Activated CD4-positive, alpha-beta T cell treated with anti-CD3 and anti-CD28 coated beads for 1 hour (primary cell): ENCODE measurements at regions not wholly inside any gene's neighbourhood (a gene's known extent, or its start where the extent isn't known, plus 50 kb on each side); places are given as distances from the start of the nearest gene placed in this dataset.
"Not testable (repeated sequence)": the region's sequence is repeated elsewhere in the genome, so short reads cannot be mapped to it uniquely, and the experiment has no call there.

ENCODE experiments used
- DNase-seq: peaks from one replicate; pipeline ENCODE4 v3.0.0-alpha.2; 2020

DNA sequence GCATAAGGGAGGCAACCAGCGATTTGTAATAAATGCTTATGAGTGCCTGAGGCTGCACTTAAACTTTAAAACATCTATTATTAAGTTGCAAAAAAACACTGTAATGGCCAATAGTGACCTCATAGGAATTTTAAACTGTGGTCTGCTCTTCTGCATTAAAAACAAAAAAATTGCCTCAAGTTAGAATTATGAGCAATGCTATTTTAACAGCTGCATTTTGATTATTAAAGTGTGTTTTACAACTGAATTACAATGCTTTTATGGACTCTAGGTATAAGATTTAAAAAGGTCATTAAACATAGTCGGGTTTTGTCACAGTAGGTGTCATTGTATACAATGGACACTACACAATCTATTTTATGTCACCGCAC lies 528.7 kb upstream of the FANCL start:
- DNase-seq: no peak

DNA sequence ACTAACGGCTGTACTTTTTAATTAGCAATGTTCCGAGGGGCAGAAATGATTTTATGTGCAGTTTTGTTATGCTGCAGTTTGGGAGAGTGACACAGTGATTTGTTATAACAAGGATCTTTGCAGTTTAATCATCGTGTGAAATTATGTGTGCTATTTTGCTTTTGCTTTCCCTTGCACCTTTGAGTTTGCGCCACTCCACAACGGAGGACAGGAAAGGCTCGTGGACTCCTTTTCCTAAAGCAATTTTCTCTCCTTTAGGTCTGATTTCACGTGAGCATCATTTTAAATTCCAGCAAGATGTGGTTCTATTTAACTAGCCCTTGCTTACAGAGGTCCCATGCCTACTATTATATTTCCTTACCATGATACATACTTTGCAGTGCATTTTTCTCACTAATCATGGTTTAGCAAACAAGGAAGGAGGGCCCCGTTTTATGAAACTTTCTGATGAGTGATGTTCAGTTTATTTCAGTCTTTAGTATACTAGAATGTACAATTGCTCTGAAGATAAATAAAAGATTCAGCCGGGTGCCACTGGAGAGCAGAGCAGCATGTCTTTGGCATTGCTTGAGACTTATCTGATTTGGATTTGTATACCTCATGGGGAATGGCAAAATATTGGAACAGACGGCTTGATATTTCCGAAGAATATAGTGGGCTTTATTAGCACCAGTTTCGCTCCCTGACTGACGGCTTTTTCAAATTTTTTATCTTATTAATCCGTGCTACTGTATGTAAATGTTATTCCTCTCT lies 528.2 kb upstream of the FANCL start:
- DNase-seq: no peak

DNA sequence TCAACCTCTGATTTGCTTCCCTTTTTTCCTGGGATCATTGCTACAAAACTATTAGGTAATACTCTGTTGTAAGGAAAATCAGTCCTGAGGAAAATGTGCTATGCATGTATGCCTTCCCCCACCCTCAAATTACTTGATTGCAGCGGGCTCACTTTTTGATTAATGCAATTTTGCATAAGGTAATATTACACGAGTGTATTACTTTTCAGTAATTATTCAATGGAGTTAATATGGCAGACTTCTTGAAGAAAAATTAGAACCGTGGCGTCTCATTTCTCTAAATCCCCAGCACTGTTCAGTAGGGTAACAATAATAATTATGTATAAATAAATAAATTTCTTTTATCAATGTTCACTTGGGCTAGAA lies 527.6 kb upstream of the FANCL start:
- DNase-seq: no peak

DNA sequence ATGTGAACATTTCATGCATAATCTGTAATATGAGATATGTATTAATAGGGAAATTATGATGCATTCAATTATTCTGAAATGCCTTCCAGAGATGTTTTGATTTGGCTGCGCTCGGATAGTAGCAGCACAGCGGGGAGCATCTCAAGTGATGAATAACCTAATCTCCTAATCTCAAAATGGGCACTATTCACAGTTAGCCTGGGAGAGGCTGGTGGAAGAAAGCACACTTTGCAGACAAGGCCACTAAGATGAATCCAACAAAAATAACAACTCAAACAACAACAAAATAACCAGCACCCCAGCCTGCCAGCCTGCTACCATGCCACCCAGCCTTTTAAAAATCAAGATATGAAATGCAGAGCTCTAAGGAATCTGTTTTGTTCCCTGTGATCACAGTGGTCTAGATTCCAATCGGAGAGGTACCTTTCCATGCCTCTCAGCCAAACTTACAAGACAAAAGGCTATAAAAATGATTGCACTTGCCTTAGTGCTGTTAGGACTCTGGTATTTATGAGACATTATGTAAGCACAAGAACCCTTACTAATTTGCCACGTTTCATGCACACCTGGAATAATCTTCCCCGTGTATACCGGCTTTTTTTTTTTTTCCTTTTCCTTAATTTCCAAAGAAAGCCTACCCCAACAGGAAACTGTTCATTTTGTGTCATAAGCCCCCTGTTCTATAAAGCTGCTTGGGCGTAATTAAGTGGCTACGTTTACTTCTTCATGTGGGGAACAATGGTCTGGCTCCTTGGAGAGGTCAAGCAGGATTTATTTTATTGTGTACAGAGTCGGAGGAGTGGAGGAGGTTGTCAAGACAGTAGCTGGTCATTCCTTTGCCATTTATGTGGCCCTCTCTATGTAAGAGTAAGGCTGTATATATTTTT lies 526.9 kb upstream of the FANCL start:
- DNase-seq: no peak

DNA sequence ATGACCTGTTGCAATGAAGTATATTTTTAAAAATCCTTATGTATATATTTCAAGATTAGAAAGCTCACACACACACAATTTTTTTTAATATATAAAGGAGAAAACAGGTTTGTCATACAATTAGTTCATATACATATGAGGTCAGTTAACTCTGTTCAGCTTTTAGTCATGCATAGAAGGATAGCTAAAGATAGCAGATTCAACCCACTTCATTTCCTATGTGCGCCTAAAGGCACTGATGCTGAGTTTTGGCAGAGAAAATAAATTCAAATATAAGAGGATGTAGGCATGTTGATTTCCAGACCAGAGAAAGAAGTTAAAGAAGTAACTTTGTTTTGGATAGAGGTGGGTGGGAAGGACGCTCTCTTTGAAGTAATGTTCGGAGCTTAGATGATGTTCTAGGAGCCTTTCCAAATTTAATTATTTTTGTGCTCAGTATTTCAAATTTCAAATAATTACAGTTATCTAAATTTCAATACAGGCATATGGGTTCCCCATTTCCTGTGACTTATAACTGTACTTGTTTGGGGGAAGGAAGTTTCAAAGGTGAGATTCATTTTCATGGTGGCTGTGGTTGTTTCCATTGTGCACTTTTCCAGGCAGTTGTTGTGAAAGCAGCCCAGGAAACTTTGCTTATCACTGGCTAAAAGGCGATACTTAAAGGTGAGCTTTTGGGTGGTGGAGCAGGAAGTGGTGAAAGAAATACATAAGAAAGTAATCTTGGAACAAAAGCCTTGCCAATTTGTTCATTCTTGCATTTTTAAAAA lies 523.4 kb upstream of the FANCL start:
- DNase-seq: no peak

DNA sequence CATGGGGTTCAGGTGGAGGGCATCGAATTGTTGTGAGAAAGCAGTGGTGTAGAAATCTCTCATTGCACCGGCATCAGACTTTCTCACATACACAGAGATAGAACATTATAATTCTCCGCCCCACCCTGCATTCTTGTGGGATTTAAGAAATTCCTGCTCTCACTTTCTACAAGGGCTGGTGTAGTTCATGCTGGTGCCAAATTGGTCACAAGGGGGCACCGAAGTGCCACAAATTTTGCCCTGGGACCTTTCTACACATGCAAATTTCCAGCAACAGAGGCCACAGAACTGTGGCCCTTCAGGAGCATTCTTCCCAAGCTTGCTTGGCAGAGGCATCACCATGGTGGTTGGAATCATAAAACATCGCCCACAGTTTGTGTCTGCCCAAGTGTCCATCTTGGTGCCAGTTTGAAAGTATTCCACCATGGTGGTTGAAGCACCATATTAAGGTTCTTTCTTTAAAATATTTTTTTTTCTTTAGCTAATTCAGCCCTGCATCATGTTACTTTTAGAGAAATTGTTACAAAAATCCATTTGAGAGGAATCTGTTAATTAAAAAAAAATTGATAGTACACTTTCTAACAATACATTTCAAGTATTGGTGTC lies 521.2 kb upstream of the FANCL start:
- no peak for DNase-seq

DNA sequence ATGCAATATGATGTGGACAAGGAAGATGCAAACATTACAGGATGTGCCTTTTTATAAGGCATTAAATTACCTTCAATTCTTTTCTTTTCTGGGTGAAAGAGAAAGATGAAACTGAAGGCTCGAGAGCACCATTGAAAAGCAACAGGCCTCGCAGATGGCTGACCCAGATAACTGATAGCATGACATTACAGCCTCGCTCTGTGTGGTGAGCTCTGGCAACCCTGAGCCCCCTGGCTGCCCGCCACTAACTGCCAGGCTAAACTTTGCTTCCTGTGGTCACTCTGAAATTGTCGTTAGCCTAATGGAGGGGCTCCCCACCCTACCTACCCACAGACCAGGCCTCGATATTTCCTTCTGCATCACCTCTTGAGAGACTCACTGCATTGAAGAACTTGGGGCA lies 516.8 kb upstream of the FANCL start:
- DNase-seq: no peak

DNA sequence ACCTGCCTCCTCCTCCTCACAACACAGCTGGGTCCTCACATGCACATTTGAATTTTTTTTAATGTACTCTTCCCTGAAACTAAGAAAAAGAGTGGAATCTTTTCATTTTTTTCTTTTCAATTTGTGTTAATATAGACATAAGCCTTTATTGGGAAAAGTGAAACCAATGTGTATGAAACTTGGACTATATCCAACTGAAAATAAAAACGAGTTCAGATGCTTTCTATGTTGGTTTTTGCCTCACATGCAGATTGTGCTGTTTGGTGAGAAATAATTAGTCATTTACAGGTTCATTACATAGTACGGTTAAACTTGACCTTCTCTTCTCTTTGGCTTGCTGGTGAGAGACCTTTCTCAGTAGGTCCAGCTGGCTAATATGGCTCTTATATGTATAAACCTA lies 515.2 kb upstream of the FANCL start:
- no peak for DNase-seq

DNA sequence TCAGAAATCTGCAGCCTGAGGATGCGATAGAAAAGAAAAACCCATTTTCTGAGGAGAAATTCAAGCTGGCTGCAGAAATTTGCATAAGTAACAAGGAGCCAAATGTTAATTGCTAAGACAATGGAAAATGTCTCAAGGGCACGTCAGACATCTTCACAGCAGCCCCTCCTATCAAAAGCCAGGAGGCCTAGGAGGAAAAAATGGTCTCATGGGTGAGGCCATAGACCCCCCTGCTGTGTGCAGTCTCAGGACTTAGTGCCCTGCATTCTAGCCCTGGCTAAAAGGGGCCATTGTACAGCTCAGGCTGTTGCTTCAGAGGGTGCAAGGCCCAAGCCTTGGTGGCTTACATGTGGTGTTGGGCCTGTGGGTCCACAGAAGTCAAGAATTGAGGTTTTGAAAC lies 511.4 kb upstream of the FANCL start:
- not testable (repeated sequence) for DNase-seq

DNA sequence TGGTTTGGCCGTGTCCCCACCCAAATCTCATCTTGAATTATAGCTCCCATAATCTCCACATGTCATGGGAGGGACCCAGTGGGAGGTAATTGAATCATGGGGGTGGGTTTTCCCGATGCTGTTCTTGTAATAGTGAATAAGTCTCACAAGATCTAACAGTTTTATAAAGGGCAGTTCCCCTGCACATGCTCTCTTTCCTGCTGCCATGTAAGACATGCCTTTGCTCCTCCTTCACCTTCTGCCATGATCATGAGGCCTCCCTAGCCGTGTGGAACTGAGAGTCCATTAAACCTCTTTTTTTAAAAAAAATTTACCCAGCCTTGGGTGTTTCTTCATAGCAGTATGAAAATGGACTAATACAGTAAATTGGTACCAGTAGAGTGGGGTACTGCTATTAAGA lies 510.6 kb upstream of the FANCL start:
- not testable (repeated sequence) for DNase-seq

DNA sequence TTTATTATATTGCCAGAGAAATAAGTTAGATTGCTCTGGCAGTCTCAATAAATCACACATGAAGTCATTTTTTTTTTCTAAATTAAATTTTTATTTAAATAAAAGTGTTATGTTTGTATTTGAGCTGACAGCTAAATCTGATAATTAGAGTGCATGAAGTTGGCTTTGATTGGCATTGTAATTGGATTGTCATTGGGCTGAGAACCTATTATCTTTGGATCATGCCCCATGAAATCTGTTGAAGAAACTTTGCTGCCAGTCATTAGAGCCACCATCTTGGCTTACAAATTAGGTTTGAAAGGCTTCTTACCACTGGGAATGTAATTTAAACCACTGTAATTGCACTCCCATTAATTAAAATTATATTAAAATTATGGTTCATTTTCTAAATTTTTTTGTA lies 507.9 kb upstream of the FANCL start:
- DNase-seq: no peak

DNA sequence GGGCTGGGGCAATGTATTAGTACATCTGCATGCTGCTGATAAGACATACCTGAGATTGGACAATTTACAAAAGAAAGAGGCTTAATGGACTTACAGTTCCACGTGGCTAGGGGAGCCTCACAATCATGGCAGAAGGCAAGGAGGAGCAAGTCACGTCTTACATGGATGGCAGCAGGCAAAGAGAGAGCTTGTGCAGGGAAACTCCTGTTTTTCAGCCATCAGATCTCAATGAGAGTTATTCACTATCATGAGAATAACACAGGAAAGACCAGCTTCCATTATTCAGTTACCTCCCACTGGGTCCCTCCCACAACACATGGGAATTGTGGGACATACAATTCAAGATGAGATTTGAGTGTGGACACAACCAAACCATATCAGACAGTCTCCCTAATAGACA lies 504.2 kb upstream of the FANCL start:
- DNase-seq: not testable (repeated sequence)

DNA sequence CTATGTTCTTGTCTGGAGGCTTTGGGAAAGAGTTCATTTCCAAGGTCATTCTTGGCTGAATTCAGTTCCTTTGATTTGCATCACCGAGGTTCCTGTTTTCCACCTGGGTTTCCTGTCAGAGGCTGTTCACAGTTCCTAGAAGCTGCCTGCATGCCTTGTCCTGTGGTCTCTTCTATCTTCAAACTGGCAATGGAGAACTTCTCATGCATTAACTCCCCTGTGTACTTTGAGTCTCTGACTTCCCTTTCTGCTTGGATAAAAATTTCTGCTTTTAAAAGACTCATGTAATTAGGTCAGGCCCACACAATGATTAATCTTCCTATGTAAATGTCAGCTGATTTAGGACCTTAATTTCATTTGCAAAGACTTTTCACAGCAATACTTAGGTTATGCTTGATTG lies 499.3 kb upstream of the FANCL start:
- DNase-seq: no peak

DNA sequence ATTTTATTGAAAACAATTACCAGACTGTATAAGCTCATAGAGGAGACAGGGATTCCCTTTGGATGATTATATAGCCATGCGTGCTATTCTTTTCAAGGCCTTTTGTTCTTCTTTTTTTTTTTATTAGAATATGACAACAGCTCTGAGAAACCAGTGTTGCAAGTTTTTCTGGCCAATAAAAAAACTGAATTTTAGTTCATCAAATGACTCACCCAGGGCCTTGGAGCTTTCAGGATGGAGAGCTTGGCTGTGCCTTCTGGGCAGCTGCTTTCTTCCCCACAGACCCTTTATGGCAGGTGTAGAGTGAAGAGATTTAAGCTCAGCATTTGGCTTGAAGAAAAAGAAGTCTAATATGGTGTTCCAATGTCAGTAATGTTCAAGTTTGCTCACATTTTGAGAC lies 497.9 kb upstream of the FANCL start:
- no peak for DNase-seq

DNA sequence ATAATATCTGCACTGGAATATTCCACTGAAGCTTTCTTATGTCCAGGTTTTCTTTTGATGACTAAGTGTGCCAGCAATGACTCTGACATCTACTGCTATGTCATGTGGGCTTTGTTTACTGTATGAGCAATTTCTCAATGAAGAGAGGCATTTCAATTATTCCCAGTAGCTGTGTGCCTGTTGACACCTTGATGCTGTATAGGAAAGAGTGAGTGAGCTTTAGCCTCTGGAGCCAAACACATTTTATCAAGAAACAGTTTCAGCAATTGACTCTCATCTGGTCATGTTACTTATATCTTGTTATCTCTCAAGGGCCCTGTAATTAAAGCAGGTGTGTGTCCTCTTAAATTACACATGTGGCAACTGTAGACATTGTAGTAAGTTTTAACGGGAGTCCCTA lies 493.2 kb upstream of the FANCL start:
- no peak for DNase-seq

DNA sequence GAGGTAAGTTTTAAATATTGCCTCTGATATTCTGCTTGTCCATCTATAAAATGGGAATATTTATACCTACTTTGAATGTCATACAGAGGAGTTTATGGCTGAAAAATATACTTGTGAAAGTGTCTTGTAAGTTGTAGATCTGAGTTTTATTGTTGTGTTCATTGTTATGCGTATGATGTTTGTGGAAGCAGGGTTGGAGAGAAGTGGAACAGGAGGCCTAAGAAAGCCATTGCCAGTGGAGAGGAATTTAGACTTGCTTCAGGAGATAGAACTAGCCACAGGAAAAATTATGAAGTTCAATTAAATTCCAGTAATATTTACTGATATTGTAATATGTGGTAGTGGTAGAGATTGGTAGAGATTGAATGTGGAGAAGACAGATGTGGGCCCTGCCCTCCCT lies 491.9 kb upstream of the FANCL start:
- no peak for DNase-seq

DNA sequence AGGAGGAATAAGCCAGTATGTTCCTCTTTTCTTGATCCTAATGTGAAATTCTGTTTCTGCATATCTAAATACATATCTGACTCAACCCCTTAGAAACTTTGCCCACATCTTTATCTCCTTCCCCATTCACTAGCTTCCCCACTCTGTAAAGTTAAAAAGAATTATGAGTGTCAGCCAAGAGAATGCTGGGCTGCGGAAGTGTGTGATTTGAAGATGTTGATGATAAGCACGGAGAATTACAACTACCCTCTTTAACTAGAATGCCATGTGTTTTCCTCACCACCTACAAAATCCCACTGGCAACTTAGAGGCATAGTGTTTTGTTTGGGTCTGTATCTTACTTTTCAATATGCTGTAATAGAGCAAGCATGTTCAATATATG lies 490.4 kb upstream of the FANCL start:
- DNase-seq: no peak

DNA sequence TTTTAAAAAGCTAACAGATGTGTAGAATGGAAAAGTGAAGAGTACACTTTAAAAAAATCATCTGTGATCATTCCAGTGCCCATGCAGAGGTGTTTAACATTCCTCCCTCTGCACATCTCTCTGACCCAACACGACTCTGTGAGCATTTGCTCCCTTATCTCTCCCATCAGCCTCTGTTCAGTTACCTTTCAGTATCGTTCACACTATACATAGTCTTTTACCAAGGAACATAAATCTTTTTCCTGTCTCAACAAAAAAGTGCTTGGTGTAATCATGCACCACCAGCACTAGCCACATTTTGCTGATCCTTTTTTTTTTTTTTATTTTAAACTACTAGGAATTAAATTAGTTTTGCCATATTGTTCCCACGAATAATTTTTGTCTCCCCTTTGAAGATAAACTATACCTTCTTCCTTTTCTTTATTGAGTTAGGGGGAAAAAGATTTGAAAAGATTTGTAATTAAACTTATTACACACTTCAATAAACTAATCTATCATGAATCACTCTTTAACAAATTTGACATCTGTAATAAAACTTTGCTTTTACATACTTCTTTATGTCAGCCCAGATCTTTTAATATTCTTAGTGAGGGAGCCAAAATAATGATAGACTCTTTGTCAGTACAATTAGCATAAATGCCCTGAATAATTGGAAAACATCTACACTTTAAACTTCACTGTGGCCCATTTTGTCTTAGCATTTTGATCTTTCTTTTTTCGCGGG lies 489.8 kb upstream of the FANCL start:
- DNase-seq: no peak

DNA sequence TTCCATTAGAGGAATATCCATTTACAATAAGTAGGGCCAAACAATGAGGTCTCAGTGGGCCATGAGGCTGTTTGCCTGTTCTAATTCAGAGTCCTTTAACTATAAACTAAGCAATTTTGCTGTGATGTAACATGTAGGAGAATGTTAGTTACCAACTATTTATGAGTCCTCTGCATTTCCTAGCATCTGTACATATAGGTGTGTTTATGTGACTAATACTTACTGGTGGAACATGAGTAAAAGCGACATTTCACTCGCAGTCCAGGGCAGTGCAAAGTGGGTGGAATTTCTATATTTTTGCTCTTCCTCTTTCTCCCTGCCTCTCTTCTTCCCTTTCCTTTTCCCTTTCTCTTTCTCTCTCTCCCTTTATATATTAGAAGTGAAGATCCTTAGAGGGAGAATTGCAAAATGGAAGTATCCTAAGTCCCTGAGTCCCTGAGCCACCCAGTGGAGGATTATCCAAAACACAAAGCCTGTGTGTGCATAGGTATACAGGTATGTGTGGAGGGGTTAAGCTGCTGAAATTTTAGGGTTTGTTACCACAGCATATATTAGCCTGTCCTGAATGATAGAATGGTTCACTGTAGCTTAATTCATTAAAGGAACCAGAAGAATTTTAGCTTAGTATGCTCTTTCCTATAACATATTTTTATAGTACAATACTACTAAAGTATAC lies 487.0 kb upstream of the FANCL start:
- no peak for DNase-seq

DNA sequence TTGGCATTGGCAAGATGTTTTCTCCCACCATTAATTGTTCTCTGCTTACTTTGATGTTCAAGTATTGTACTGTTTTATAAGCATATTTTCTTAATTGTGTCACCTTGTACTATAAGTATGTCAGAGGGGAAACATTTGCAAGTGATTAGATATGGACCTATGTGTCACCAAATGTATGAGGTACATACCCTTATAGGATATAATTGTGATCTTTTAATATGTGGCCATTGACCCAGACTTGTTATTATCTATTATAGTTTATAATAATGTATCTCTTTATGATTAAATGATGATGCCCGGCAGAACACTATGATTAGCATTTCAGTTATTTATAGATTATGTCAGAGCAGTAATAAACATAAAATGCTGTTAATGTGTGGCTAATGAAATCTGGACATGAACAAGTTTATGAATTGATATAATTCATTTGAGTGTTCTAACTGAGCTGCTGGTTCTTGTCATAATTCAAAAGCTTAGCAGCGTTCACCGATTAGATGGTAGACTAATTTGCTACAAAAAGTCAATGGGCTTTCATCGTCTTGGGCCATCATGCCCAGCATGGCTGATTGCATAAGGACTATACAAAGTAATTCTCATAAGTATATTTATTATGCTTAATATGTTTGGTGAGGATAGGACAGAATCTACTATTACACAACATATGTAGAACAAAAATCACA lies 480.9 kb upstream of the FANCL start:
- no peak for DNase-seq
